ENCODE measurements at regions not wholly inside any gene's neighbourhood (a gene's known extent, or its start where the extent isn't known, plus 50 kb on each side); places are given as distances from the start of the nearest gene placed in this dataset.
"Not testable (repeated sequence)": the region's sequence is repeated elsewhere in the genome, so short reads cannot be mapped to it uniquely, and the experiment has no call there.

- intact Hi-C loops (cut with micrococcal nuclease; ENCODE audit: unreplicated experiment) = no loop called here
- H3K9ac ChIP-seq (ENCODE audit: insufficient read depth, low read depth, low read length) = no peak overlapping the region
- BruUV-seq (replicated peaks) = no TSS peak
These were observed 117.7 kb upstream of the NR3C1 start for GRCh38 chr5:143521141-143521540.

GRCh38 chr5:143519215-143519614 is 115.7 kb upstream of the NR3C1 start:
- POLR2A ChIA-PET = interaction anchor here (1.2 kb wide), 1 partner anchor 11 kb away, joined by 3 read pairs; no protein-coding TSS in a partner anchor
- DNase-seq (ENCODE audit: low spot score); in situ Hi-C loops (cut with HindIII; ENCODE audit: extremely low pct_ligation_motif_present, low pct_unique_long_range_greater_than_20kb); intact Hi-C loops (cut with micrococcal nuclease; ENCODE audit: unreplicated experiment); H3K36me3 ChIP-seq (replicated peaks in 1 of 2; ENCODE audit: control insufficient read depth in 1 of 2, insufficient read depth in 2 of 2, low read length in 2 of 2); H3K79me2 ChIP-seq (ENCODE audit: insufficient read depth, low read length); ATAC-seq; CTCF ChIA-PET (ENCODE audit: low intra/inter-chr PET ratio, low total read pairs); H3K9ac ChIP-seq (ENCODE audit: insufficient read depth, low read depth, low read length); FAIRE-seq; H3K4me2 ChIP-seq (ENCODE audit: low read depth, low read length); H3K4me3 ChIP-seq (replicated peaks in 1 of 3; ENCODE audit: insufficient read depth in 1 of 3, low read depth in 2 of 3, low read length in 3 of 3); BruUV-seq (replicated peaks); H3K9me3 ChIP-seq (ENCODE audit: low read length); H3K27me3 ChIP-seq (ENCODE audit: control insufficient read depth in 1 of 2, insufficient read depth in 2 of 2, low read length in 2 of 2); H2AFZ ChIP-seq (ENCODE audit: low read length); H3K27ac ChIP-seq (ENCODE audit: extremely low read length, insufficient read depth, low read length); H4K20me1 ChIP-seq (ENCODE audit: insufficient read depth, low read length): not testable (repeated sequence)
- 84% methylated on average over 2 of the region's 2 CpGs for WGBS (ENCODE audit: low lambda C conversion rate)
- H3K4me1 ChIP-seq (ENCODE audit: insufficient read depth, low read length) = peaks cover 15% of the 10 kb centered on the region

More at GRCh38 chr5:143521141-143521540, 117.7 kb upstream of the NR3C1 start:
- H3K4me3 ChIP-seq (replicated peaks in 1 of 3; ENCODE audit: insufficient read depth in 1 of 3, low read depth in 2 of 3, low read length in 3 of 3) = no peak overlapping the region
- ChIA-PET CTCF (ENCODE audit: low intra/inter-chr PET ratio, low total read pairs) (no interaction called here), POLR2A (no interaction called here)
- peaks cover 15% of the 10 kb centered on the region for H3K4me1 ChIP-seq (ENCODE audit: insufficient read depth, low read length)
- H2AFZ ChIP-seq (ENCODE audit: low read length) = no peak overlapping the region
- DNase-seq (ENCODE audit: low spot score) (no peak), FAIRE-seq (no peak), ATAC-seq (no peak)
- H3K79me2 ChIP-seq (ENCODE audit: insufficient read depth, low read length) = no peaks in the 10 kb centered on the region
- no peaks in the 10 kb centered on the region for H3K36me3 ChIP-seq (replicated peaks in 1 of 2; ENCODE audit: control insufficient read depth in 1 of 2, insufficient read depth in 2 of 2, low read length in 2 of 2)
- no peak overlapping the region for H3K4me2 ChIP-seq (ENCODE audit: low read depth, low read length)
- H3K9me3 ChIP-seq (ENCODE audit: low read length) = no peaks in the 10 kb centered on the region
- no peaks in the 10 kb centered on the region for H4K20me1 ChIP-seq (ENCODE audit: insufficient read depth, low read length)
- in situ Hi-C loops (cut with HindIII; ENCODE audit: extremely low pct_ligation_motif_present, low pct_unique_long_range_greater_than_20kb) = no loop called here
- no peak for TF ChIP-seq ZNF224 (CRISPR knock-in tag; IDR thresholded peaks at IDR 0.05)
- no peak for TF ChIP-seq MBNL3 (CRISPR knock-in tag; conservative IDR thresholded peaks at IDR 0.05)
- TF ChIP-seq ZNF607 (CRISPR knock-in tag; IDR thresholded peaks at IDR 0.05; ENCODE audit: borderline replicate concordance) = no peak
- TF ChIP-seq ZNF841 (CRISPR knock-in tag; IDR thresholded peaks at IDR 0.05; ENCODE audit: borderline replicate concordance) = no peak
- TF ChIP-seq ZNF263 (CRISPR knock-in tag; IDR thresholded peaks at IDR 0.05) = no peak
- no peak for TF ChIP-seq HOXA5 (CRISPR knock-in tag; IDR thresholded peaks at IDR 0.05)
- TF ChIP-seq ZNF567 (CRISPR knock-in tag; IDR thresholded peaks at IDR 0.05; ENCODE audit: borderline replicate concordance) = no peak
- TF ChIP-seq RXRB (CRISPR knock-in tag; IDR thresholded peaks at IDR 0.05; ENCODE audit: borderline replicate concordance) = no peak
- TF ChIP-seq HOXA7 (CRISPR knock-in tag; IDR thresholded peaks at IDR 0.05) = no peak
- no peak for TF ChIP-seq MAZ (IDR thresholded peaks at IDR 0.05; ENCODE audit: borderline replicate concordance, low read depth, low read length)
- no peak for TF ChIP-seq MAZ (CRISPR knock-in tag; IDR thresholded peaks at IDR 0.05; ENCODE audit: low read depth)
- no peak for TF ChIP-seq E2F1 (CRISPR knock-in tag; IDR thresholded peaks at IDR 0.05)
- TF ChIP-seq ZNF782 (CRISPR knock-in tag; IDR thresholded peaks at IDR 0.05; ENCODE audit: borderline replicate concordance) = no peak
- no peak for TF ChIP-seq ZNF883 (CRISPR knock-in tag; IDR thresholded peaks at IDR 0.05; ENCODE audit: not compliant biosample characterization)
- no peaks in the 10 kb centered on the region for H3K27me3 ChIP-seq (ENCODE audit: control insufficient read depth in 1 of 2, insufficient read depth in 2 of 2, low read length in 2 of 2)
- H3K27ac ChIP-seq (ENCODE audit: extremely low read length, insufficient read depth, low read length) = no peak overlapping the region
- WGBS (ENCODE audit: low lambda C conversion rate) = 82% methylated on average over 4 of the region's 4 CpGs

GRCh38 chr5:143517824-143518223 is 114.3 kb upstream of the NR3C1 start:
- ATAC-seq; CTCF ChIA-PET (ENCODE audit: low intra/inter-chr PET ratio, low total read pairs); H3K36me3 ChIP-seq (replicated peaks in 1 of 2; ENCODE audit: control insufficient read depth in 1 of 2, insufficient read depth in 2 of 2, low read length in 2 of 2); H3K4me3 ChIP-seq (replicated peaks in 1 of 3; ENCODE audit: insufficient read depth in 1 of 3, low read depth in 2 of 3, low read length in 3 of 3); H3K79me2 ChIP-seq (ENCODE audit: insufficient read depth, low read length); H3K27ac ChIP-seq (ENCODE audit: extremely low read length, insufficient read depth, low read length); H3K9ac ChIP-seq (ENCODE audit: insufficient read depth, low read depth, low read length); H3K9me3 ChIP-seq (ENCODE audit: low read length); H4K20me1 ChIP-seq (ENCODE audit: insufficient read depth, low read length); H3K27me3 ChIP-seq (ENCODE audit: control insufficient read depth in 1 of 2, insufficient read depth in 2 of 2, low read length in 2 of 2); intact Hi-C loops (cut with micrococcal nuclease; ENCODE audit: unreplicated experiment); DNase-seq (ENCODE audit: low spot score); FAIRE-seq; BruUV-seq (replicated peaks); H3K4me2 ChIP-seq (ENCODE audit: low read depth, low read length); in situ Hi-C loops (cut with HindIII; ENCODE audit: extremely low pct_ligation_motif_present, low pct_unique_long_range_greater_than_20kb); H2AFZ ChIP-seq (ENCODE audit: low read length); POLR2A ChIA-PET: not testable (repeated sequence)
- H3K4me1 ChIP-seq (ENCODE audit: insufficient read depth, low read length) = peaks cover 11% of the 10 kb centered on the region

Data from HepG2 (cell line).